ENCODE measurements at regions not wholly inside any gene's neighbourhood (a gene's known extent, or its start where the extent isn't known, plus 50 kb on each side); places are given as distances from the start of the nearest gene placed in this dataset.

DNA sequence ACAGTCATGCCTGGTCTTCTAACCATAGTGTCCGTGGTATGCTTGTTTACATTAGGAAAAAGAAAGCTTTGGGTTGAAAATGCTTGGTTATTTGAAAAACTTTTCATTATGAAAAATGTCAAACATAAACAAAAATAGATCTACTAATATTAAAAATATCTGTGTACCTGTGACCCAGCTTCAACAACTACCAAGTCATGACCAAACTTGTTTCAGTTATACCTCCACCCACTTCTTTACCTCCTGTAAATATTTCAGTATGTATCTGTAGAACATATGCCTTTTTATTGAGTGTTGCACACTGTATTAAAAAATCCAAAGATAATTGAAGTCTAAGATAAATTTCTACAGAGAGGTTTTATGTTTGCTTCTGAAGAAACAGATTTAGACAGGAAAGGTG lies 153.7 kb upstream of the GYPA start:
- Histone ChIP-seq H3K36me3 (no peaks in the 10 kb centered on the region), H3K27me3 (peaks cover 6% of the 10 kb centered on the region), H3K27ac (no peak overlapping the region), H3K4me1 (no peaks in the 10 kb centered on the region), H3K9me3 (no peaks in the 10 kb centered on the region), H3K4me3 (no peak overlapping the region), H3K9ac (ENCODE audit: low read depth in 2 of 2, low read length in 2 of 2) (no peak overlapping the region)
- TF ChIP-seq, protein P1, sequence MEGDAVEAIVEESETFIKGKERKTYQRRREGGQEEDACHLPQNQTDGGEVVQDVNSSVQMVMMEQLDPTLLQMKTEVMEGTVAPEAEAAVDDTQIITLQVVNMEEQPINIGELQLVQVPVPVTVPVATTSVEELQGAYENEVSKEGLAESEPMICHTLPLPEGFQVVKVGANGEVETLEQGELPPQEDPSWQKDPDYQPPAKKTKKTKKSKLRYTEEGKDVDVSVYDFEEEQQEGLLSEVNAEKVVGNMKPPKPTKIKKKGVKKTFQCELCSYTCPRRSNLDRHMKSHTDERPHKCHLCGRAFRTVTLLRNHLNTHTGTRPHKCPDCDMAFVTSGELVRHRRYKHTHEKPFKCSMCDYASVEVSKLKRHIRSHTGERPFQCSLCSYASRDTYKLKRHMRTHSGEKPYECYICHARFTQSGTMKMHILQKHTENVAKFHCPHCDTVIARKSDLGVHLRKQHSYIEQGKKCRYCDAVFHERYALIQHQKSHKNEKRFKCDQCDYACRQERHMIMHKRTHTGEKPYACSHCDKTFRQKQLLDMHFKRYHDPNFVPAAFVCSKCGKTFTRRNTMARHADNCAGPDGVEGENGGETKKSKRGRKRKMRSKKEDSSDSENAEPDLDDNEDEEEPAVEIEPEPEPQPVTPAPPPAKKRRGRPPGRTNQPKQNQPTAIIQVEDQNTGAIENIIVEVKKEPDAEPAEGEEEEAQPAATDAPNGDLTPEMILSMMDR (IDR thresholded peaks at IDR 0.05): no peak
- no peak for DNase-seq
- intact Hi-C loops (cut with DNase I): no loop called here

DNA sequence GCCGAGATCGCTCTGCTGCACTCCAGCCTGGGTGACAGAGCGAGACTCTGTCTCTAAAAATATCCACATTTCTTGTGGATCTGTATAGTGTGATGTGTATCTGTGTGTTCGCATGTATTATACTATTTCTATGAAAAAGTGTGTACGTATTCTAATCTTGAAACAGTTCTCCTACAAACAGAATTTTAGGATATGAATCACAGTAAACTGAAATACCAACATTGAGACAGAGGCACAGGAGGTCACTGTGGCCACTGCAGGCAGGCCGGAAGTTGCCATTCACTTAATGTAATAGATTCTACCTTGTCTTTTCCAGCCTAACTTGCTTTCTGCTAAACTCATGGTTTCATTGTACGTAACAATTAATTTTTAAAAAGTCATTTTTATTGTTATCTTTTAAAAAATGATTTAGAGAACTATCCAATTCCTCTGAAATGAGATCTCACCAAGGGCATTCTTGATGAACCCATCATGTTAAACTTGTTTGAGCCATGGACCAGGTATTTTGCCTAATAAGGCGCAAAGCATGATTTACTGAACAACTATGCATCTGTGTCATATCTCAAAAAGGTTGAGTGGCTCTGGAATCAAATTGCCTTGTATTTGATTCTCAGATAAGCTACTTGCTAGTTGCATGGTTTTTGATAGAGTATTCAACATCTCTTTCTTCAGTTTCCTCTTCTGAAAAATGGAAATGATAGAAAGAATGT lies 154.9 kb upstream of the GYPA start:
- no peaks in the 10 kb centered on the region for H3K4me1 ChIP-seq
- H3K36me3 ChIP-seq: no peaks in the 10 kb centered on the region
- TF ChIP-seq, protein P1 (IDR thresholded peaks at IDR 0.05): no peak
- H3K4me3 ChIP-seq: no peak overlapping the region
- no peak overlapping the region for H3K27ac ChIP-seq
- no peak for DNase-seq
- H3K9me3 ChIP-seq: no peaks in the 10 kb centered on the region
- intact Hi-C loops (cut with DNase I): no loop called here
- H3K27me3 ChIP-seq: peaks cover 6% of the 10 kb centered on the region
- no peak overlapping the region for H3K9ac ChIP-seq (ENCODE audit: low read depth in 2 of 2, low read length in 2 of 2)

DNA sequence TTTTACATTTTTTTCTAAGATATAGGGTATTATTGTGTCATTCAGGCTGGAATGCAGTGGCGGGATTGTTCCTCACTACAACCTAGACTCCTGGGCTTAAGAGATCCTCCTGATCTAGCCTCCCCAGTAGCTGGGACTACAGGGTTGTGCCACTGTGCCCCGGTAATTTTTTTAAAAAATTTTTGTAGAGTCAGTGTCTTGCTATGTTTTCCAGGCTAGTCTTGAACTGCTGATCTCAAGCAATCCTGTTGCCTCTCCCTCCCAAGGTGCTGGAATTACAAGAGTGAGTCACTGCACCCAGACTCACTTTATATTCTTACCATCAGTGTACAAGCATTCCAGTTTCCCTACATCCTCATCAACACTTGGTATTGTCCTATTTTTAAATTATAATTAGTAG lies 156.4 kb upstream of the GYPA start:
- Histone ChIP-seq H3K9me3 (no peaks in the 10 kb centered on the region), H3K27ac (no peak overlapping the region), H3K9ac (ENCODE audit: low read depth in 2 of 2, low read length in 2 of 2) (no peak overlapping the region), H3K27me3 (no peaks in the 10 kb centered on the region), H3K36me3 (no peaks in the 10 kb centered on the region), H3K4me1 (no peaks in the 10 kb centered on the region), H3K4me3 (no peak overlapping the region)
- DNase-seq: no peak
- TF ChIP-seq, protein P1 (IDR thresholded peaks at IDR 0.05): no peak
- intact Hi-C loops (cut with DNase I): no loop called here

DNA sequence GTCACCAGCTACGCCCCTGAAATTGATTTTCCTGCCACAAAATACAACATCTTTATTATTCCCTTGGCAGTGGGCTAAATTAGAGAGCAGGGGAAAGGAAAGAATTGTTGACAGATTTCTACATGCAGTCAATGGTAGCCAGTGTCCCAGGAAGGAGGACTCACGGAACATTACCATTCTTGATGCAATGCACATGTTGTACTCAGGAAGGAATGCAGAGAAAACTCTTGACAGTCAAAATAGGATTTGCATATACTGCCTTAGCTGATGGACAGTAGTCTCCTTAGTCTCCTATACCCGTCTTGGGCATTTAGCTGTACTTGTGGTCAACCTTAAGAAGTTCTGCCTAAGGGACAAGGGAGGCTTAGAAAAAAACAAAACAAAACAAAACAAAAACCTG lies 158.0 kb upstream of the GYPA start:
- TF ChIP-seq, protein P1 (IDR thresholded peaks at IDR 0.05): no peak
- no peaks in the 10 kb centered on the region for H3K27me3 ChIP-seq
- H3K36me3 ChIP-seq: no peaks in the 10 kb centered on the region
- H3K9me3 ChIP-seq: no peaks in the 10 kb centered on the region
- intact Hi-C loops (cut with DNase I): no loop called here
- no peak overlapping the region for H3K27ac ChIP-seq
- no peak overlapping the region for H3K4me3 ChIP-seq
- no peak overlapping the region for H3K9ac ChIP-seq (ENCODE audit: low read depth in 2 of 2, low read length in 2 of 2)
- H3K4me1 ChIP-seq: no peaks in the 10 kb centered on the region
- DNase-seq: no peak

DNA sequence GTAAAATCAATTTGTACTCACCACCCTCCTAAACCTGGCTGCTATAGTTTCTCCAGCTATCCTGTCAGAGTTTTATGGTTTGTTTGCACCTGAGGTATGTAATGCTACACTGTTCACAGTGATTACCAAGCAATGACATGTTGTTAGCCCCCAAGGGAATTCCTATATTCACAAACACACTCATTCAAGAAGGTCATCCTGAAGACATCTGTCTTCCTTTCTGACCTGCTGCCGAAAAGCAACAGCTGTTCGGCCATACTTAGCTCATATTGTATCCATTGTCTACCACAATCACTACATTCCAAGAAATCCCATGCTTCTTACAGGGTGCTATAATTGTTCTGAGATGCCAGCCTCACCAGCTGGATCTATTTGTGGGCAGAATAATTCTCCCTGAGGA lies 160.1 kb upstream of the GYPA start:
- H3K9ac ChIP-seq (ENCODE audit: low read depth in 2 of 2, low read length in 2 of 2): no peak overlapping the region
- DNase-seq: no peak
- intact Hi-C loops (cut with DNase I): no loop called here

More for the DNA sequence above, 160.1 kb upstream of the GYPA start:
- Histone ChIP-seq H3K36me3 (no peaks in the 10 kb centered on the region), H3K4me3 (no peak overlapping the region), H3K4me1 (no peaks in the 10 kb centered on the region), H3K27me3 (no peaks in the 10 kb centered on the region), H3K9me3 (no peaks in the 10 kb centered on the region), H3K27ac (no peak overlapping the region)
- TF ChIP-seq, protein P1 (IDR thresholded peaks at IDR 0.05): no peak

Measured in colonic mucosa (tissue), 4 donors.